Astrocyte (in vitro differentiated cells and primary cell): ENCODE measurements at regions not wholly inside any gene's neighbourhood (a gene's known extent, or its start where the extent isn't known, plus 50 kb on each side); places are given as distances from the start of the nearest gene placed in this dataset.

ENCODE experiments used
- DNase-seq: peaks from one replicate; pipeline ENCODE4 v3.0.0-alpha.2; 2010; ENCODE audit warnings: low read depth
- FAIRE-seq: peaks from 2 replicates; lab custom pipeline; 2011; peaks lifted over from hg19 to GRCh38; lab: Jason Lieb, UNC
- H2AFZ ChIP-seq: 2 replicates; pipeline ENCODE4 v1.6.0; 2012; ENCODE audit warnings: low read depth, low read length, inconsistent platforms
- H3K27ac ChIP-seq: 2 replicates; pipeline ENCODE4 v1.5.1; 2011; ENCODE audit warnings: low read depth, low read length, inconsistent platforms
- H3K27me3 ChIP-seq: 2 replicates; pipeline ENCODE4 v1.6.0; 2011; ENCODE audit warnings: low read length, inconsistent platforms; ENCODE audit not compliant: insufficient read depth
- H3K36me3 ChIP-seq: 2 replicates; pipeline ENCODE4 v1.5.1; 2011; ENCODE audit warnings: low read length, inconsistent platforms; ENCODE audit not compliant: insufficient read depth
- H3K4me1 ChIP-seq: 2 replicates; pipeline ENCODE4 v1.5.1; 2011; ENCODE audit warnings: low read length, inconsistent platforms; ENCODE audit not compliant: insufficient read depth
- H3K4me2 ChIP-seq: 2 replicates; pipeline ENCODE4 v1.6.0; 2012; ENCODE audit warnings: low read length, inconsistent platforms
- H3K4me3 ChIP-seq: 2 replicates; pipeline ENCODE4 v1.5.1; 2011; ENCODE audit warnings: low read depth, mild to moderate bottlenecking, low read length, inconsistent platforms; ENCODE audit not compliant: insufficient read depth
- H3K79me2 ChIP-seq: 2 replicates; pipeline ENCODE4 v1.6.0; 2012; ENCODE audit warnings: mild to moderate bottlenecking, low read length, inconsistent platforms; ENCODE audit not compliant: insufficient read depth
- H3K9ac ChIP-seq: 2 replicates; pipeline ENCODE4 v1.6.0; 2012; ENCODE audit warnings: mild to moderate bottlenecking, low read length, inconsistent platforms
- H3K9me3 ChIP-seq: 2 replicates; pipeline ENCODE4 v1.5.1; 2012; ENCODE audit warnings: low read depth, mild to moderate bottlenecking, low read length, inconsistent platforms; ENCODE audit not compliant: insufficient read depth
- H4K20me1 ChIP-seq: 2 replicates; pipeline ENCODE4 v1.6.0; 2012; ENCODE audit warnings: low read length, inconsistent platforms; ENCODE audit not compliant: insufficient read depth
- H3K27ac Mint-ChIP-seq: one replicate; pipeline ENCODE4 v1.8.0; 2021; ENCODE audit warnings: mild to moderate bottlenecking, mixed read lengths; ENCODE audit not compliant: unreplicated experiment
- H3K27me3 Mint-ChIP-seq: one replicate; pipeline ENCODE4 v1.8.0; 2021; ENCODE audit warnings: low read depth, mixed read lengths; ENCODE audit not compliant: unreplicated experiment
- H3K36me3 Mint-ChIP-seq: one replicate; pipeline ENCODE4 v1.8.0; 2021; ENCODE audit warnings: low read depth, mixed read lengths; ENCODE audit not compliant: unreplicated experiment
- H3K4me1 Mint-ChIP-seq: one replicate; pipeline ENCODE4 v1.8.0; 2021; ENCODE audit warnings: low read depth, mixed read lengths; ENCODE audit not compliant: unreplicated experiment
- H3K4me3 Mint-ChIP-seq: one replicate; pipeline ENCODE4 v1.8.0; 2021; ENCODE audit warnings: mild to moderate bottlenecking, moderate library complexity, mixed read lengths; ENCODE audit not compliant: unreplicated experiment
- H3K9me3 Mint-ChIP-seq: one replicate; pipeline ENCODE4 v1.8.0; 2021; ENCODE audit warnings: mild to moderate bottlenecking, mixed read lengths; ENCODE audit not compliant: unreplicated experiment
- EZH2 ChIP-seq: IDR thresholded peaks from 2 replicates; pipeline ENCODE4 v1.6.1; 2012; ENCODE audit warnings: mild to moderate bottlenecking, low read length, inconsistent platforms; ENCODE audit not compliant: insufficient read depth
- TF ChIP-seq, protein P1 (sequence below): IDR thresholded peaks from 2 replicates; pipeline ENCODE4 v1.5.1; 2011; ENCODE audit warnings: low read depth, mild to moderate bottlenecking, inconsistent platforms, low read length, moderate library complexity; ENCODE audit not compliant: insufficient read depth

- Histone ChIP-seq H2AFZ (peak overlapping the region; percentile 11), H3K4me2 (peak overlapping the region; percentile 18), H3K27me3 (no peaks in the 10 kb centered on the region), H3K9ac (no peak overlapping the region), H3K27ac (no peak overlapping the region), H3K4me3 (no peak overlapping the region), H3K9me3 (no peaks in the 10 kb centered on the region), H3K36me3 (no peaks in the 10 kb centered on the region), H3K79me2 (no peaks in the 10 kb centered on the region), H4K20me1 (no peaks in the 10 kb centered on the region), H3K4me1 (peaks cover 22% of the 10 kb centered on the region)
- H3K36me3 Mint-ChIP-seq = peaks cover 2% of the 10 kb centered on the region
- FAIRE-seq (no peak), DNase-seq (no peak)
- H3K4me1 Mint-ChIP-seq = peaks cover 34% of the 10 kb centered on the region
- no peak overlapping the region for H3K4me3 Mint-ChIP-seq
- peaks cover 5% of the 10 kb centered on the region for H3K9me3 Mint-ChIP-seq
- TF ChIP-seq, protein P1, sequence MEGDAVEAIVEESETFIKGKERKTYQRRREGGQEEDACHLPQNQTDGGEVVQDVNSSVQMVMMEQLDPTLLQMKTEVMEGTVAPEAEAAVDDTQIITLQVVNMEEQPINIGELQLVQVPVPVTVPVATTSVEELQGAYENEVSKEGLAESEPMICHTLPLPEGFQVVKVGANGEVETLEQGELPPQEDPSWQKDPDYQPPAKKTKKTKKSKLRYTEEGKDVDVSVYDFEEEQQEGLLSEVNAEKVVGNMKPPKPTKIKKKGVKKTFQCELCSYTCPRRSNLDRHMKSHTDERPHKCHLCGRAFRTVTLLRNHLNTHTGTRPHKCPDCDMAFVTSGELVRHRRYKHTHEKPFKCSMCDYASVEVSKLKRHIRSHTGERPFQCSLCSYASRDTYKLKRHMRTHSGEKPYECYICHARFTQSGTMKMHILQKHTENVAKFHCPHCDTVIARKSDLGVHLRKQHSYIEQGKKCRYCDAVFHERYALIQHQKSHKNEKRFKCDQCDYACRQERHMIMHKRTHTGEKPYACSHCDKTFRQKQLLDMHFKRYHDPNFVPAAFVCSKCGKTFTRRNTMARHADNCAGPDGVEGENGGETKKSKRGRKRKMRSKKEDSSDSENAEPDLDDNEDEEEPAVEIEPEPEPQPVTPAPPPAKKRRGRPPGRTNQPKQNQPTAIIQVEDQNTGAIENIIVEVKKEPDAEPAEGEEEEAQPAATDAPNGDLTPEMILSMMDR = no peak
- TF ChIP-seq EZH2 = no peak
- no peaks in the 10 kb centered on the region for H3K27me3 Mint-ChIP-seq
- no peak overlapping the region for H3K27ac Mint-ChIP-seq
These were observed 132.5 kb upstream of the NEDD9 start for GRCh38 chr6:11364971-11365397.

DNA sequence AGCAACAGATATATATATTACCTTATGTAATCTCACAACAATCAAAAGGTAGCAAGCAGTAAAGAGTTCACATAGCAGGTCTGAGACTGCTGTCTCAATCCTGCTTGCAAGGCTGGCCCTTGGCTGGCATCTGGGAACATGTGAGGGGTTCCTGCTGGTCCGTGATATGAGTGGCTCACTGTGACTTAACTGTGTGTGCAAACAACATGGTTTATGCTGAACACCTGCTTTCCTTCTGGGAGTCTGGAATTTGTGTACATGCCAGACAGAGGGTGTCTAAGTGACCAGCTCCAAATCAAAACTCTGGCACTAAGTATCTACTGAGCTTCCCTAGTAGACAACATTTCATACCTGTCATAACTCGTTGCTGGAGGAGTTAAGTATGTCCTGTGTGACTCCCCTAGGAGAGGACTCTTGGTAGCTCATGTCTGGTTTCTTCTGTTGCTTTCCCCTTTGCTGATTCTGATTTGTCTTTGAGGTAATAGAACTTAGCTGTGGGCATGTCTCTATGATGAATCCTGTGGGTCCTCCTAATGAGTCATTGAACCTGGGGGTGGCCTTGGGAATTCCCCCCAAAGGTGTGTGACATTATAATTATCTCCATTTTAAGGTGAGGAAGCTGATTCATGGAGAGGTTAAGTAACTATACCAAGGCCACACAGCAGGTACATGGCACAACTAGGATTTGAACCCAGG lies 131.6 kb upstream of the NEDD9 start:
- Mint-ChIP-seq H3K27ac (no peak overlapping the region), H3K9me3 (peaks cover 6% of the 10 kb centered on the region), H3K36me3 (peaks cover 2% of the 10 kb centered on the region), H3K4me3 (no peak overlapping the region), H3K27me3 (no peaks in the 10 kb centered on the region), H3K4me1 (peaks cover 31% of the 10 kb centered on the region)
- Histone ChIP-seq H3K4me2 (no peak overlapping the region), H4K20me1 (no peaks in the 10 kb centered on the region), H3K4me1 (peaks cover 22% of the 10 kb centered on the region), H3K9ac (no peak overlapping the region), H2AFZ (no peak overlapping the region), H3K79me2 (no peaks in the 10 kb centered on the region), H3K4me3 (no peak overlapping the region), H3K9me3 (no peaks in the 10 kb centered on the region), H3K27me3 (no peaks in the 10 kb centered on the region), H3K36me3 (no peaks in the 10 kb centered on the region), H3K27ac (no peak overlapping the region)
- TF ChIP-seq EZH2 = no peak
- TF ChIP-seq, protein P1 = no peak
- DNase-seq (no peak), FAIRE-seq (no peak)

GRCh38 chr6:11362564-11362963 lies 130.1 kb upstream of the NEDD9 start:
- Histone ChIP-seq H3K4me3 (no peak overlapping the region), H3K9me3 (no peaks in the 10 kb centered on the region), H4K20me1 (no peaks in the 10 kb centered on the region), H2AFZ (no peak overlapping the region), H3K4me2 (no peak overlapping the region), H3K4me1 (peaks cover 12% of the 10 kb centered on the region), H3K36me3 (no peaks in the 10 kb centered on the region), H3K27me3 (no peaks in the 10 kb centered on the region), H3K27ac (no peak overlapping the region), H3K79me2 (no peaks in the 10 kb centered on the region), H3K9ac (no peak overlapping the region)
- DNase-seq (no peak), FAIRE-seq (no peak)
- Mint-ChIP-seq H3K27ac (no peak overlapping the region), H3K36me3 (peaks cover 2% of the 10 kb centered on the region), H3K9me3 (peaks cover 6% of the 10 kb centered on the region), H3K27me3 (no peaks in the 10 kb centered on the region), H3K4me1 (peaks cover 30% of the 10 kb centered on the region), H3K4me3 (no peak overlapping the region)
- no peak for TF ChIP-seq EZH2
